K562 (cell line): ENCODE measurements at regions not wholly inside any gene's neighbourhood (a gene's known extent, or its start where the extent isn't known, plus 50 kb on each side); places are given as distances from the start of the nearest gene placed in this dataset.

Source experiments
- ATAC-seq: fragments of 200-7000 bp; cut with Tn5 transposase; 3 replicates; pipeline ENCODE4 v1.9.1; 2020; ENCODE audit warnings: moderate library complexity
- BruUV-seq: library from RNA; stranded (reverse); fragments of 400-500 nt; replicated peaks from 2 replicates; lab custom pipeline; 2021; lab: Mats Ljungman, UMichigan
- CTCF ChIA-PET: fragments of 300-600 bp; formaldehyde crosslinking; extraction: SDS; loops from one replicate; lab custom pipeline; 2021; ENCODE audit warnings: low intra/inter-chr PET ratio; lab: Yijun Ruan, JAX
- POLR2A ChIA-PET: fragments of 300-600, 350-650 bp; sonication (Branson Sonifier 250); formaldehyde crosslinking; extraction: SDS; loops from one replicate; lab custom pipeline; 2021; ENCODE audit warnings: antibody characterized with exemption, inconsistent platforms; lab: Yijun Ruan, JAX
- DNase-seq, 4 experiments: peaks; one replicate each; pipeline versions ENCODE4 v3.0.0 to v3.0.0-alpha.2; 2011 to 2018; ENCODE audit warnings: low spot score in 3 of 4, mixed read lengths in 3 of 4; ENCODE audit errors: extremely low read depth in 1 of 4
- FAIRE-seq: peaks from 2 replicates; lab custom pipeline; 2011; peaks lifted over from hg19 to GRCh38; lab: Jason Lieb, UNC
- H2AFZ ChIP-seq: 2 replicates; pipeline ENCODE4 v1.6.0; 2011; ENCODE audit warnings: low read depth, low read length, control low read depth, inconsistent platforms
- H3K27ac ChIP-seq: fragments of 200-600 bp; 3 replicates; pipeline ENCODE4 v1.8.0; 2011; ENCODE audit warnings: low read depth, mild to moderate bottlenecking, control low read depth, inconsistent platforms, low read length, moderate library complexity, mixed read lengths; ENCODE audit errors: extremely low read depth
- H3K27me3 ChIP-seq, 2 experiments: fragments of 300-600 bp in 1 of 2; 2 replicates in 1 of 2; 3 replicates in 1 of 2; pipeline versions ENCODE4 v1.6.0 to v1.8.0; 2011; ENCODE audit warnings: inconsistent platforms in 2 of 2, low read length in 2 of 2, mild to moderate bottlenecking in 1 of 2, mixed read lengths in 1 of 2, moderate library complexity in 1 of 2; ENCODE audit not compliant: control insufficient read depth in 2 of 2, insufficient read depth in 2 of 2
- H3K36me3 ChIP-seq: fragments of 300-600 bp; 3 replicates; pipeline ENCODE4 v1.8.0; 2011; ENCODE audit warnings: mild to moderate bottlenecking, low read length, inconsistent platforms; ENCODE audit not compliant: control insufficient read depth, insufficient read depth
- H3K4me1 ChIP-seq, 2 experiments: fragments of 200-600 bp in 1 of 2; replicated peaks in 1 of 2; 2 replicates in 1 of 2; 3 replicates in 1 of 2; pipeline versions ENCODE4 v1.5.1 to v1.8.0; 2011; ENCODE audit warnings: inconsistent platforms in 2 of 2, low read length in 2 of 2, mild to moderate bottlenecking in 1 of 2, mixed read lengths in 1 of 2, moderate library complexity in 1 of 2; ENCODE audit not compliant: control insufficient read depth in 2 of 2, insufficient read depth in 2 of 2
- H3K4me2 ChIP-seq: 2 replicates; pipeline ENCODE4 v1.6.1; 2011; ENCODE audit warnings: low read length, control low read depth, inconsistent platforms, mixed read lengths; ENCODE audit not compliant: insufficient read depth
- H3K4me3 ChIP-seq: fragments of 200-600 bp; sonication (generic), shearing (Covaris generic); 2 replicates; pipeline ENCODE4 v1.5.1; 2016; ENCODE audit warnings: control low read depth, inconsistent platforms
- H3K79me2 ChIP-seq: fragments of 200-600 bp; 3 replicates; pipeline ENCODE4 v1.8.0; 2011; ENCODE audit warnings: low read length, inconsistent platforms; ENCODE audit not compliant: control insufficient read depth, insufficient read depth
- H3K9ac ChIP-seq, 2 experiments: 2 replicates each; pipeline versions ENCODE4 v1.6.0 to v1.6.1; 2011; ENCODE audit warnings: low read depth in 2 of 2, low read length in 2 of 2, control low read depth in 1 of 2, inconsistent platforms in 1 of 2, mild to moderate bottlenecking in 1 of 2, mixed read lengths in 1 of 2; ENCODE audit not compliant: insufficient read depth in 1 of 2
- H3K9me1 ChIP-seq: one replicate; pipeline ENCODE4 v1.6.0; 2011; ENCODE audit warnings: inconsistent platforms, mild to moderate bottlenecking, low read length, moderate library complexity; ENCODE audit not compliant: control insufficient read depth, insufficient read depth
- H3K9me3 ChIP-seq: replicated peaks from 2 replicates; pipeline ENCODE4 v1.5.1; 2011; ENCODE audit warnings: low read depth, low read length, inconsistent platforms; ENCODE audit not compliant: control insufficient read depth, insufficient read depth
- H4K20me1 ChIP-seq: replicated peaks from 2 replicates; pipeline ENCODE4 v1.6.1; 2011; ENCODE audit warnings: low read length, inconsistent platforms, mixed read lengths; ENCODE audit not compliant: control insufficient read depth, insufficient read depth
- BMI1 ChIP-seq: fragments of 150-350 bp; IDR thresholded peaks from 2 replicates; pipeline ENCODE4 v1.6.1; 2014; ENCODE audit warnings: low read length
- CTCF ChIP-seq, 3 experiments: IDR thresholded peaks in 2 of 3; conservative IDR thresholded peaks in 1 of 3; 2 replicates each; pipeline ENCODE4 v1.5.1; 2011 to 2012; ENCODE audit warnings: low read length in 3 of 3, mild to moderate bottlenecking in 3 of 3, control low read depth in 2 of 3, improper control_type of control experiment in 1 of 3, inconsistent platforms in 1 of 3, low read depth in 1 of 3, mixed read lengths in 1 of 3, moderate library complexity in 1 of 3; ENCODE audit not compliant: insufficient read depth in 2 of 3
- NFIX ChIP-seq: fragments of 250-450 bp; sonication (Bioruptor Pico); IDR thresholded peaks from 2 replicates; pipeline ENCODE4 v1.4.0; 2020; ENCODE audit warnings: low read depth, mild to moderate bottlenecking, moderate library complexity
- NRF1 ChIP-seq, 2 experiments: fragments of 450-650 bp; IDR thresholded peaks in 1 of 2; conservative IDR thresholded peaks in 1 of 2; 2 replicates each; pipeline ENCODE4 v1.6.1; 2014; ENCODE audit warnings: mild to moderate bottlenecking in 2 of 2
- PHF8 ChIP-seq: fragments of 200-600 bp; sonication (generic); IDR thresholded peaks from 2 replicates; pipeline ENCODE4 v1.6.1; 2012; ENCODE audit warnings: mixed run types, mild to moderate bottlenecking, inconsistent platforms, low read length, moderate library complexity, borderline replicate concordance
- SFPQ ChIP-seq: fragments of 200-400 bp; formaldehyde crosslinking; IDR thresholded peaks from 2 replicates; pipeline ENCODE4 v1.6.1; 2017; ENCODE audit warnings: mild to moderate bottlenecking, low read depth, low read length, moderate library complexity
- STAT6 ChIP-seq: sonication (generic); formaldehyde crosslinking; IDR thresholded peaks from 2 replicates; pipeline ENCODE4 v1.8.1; 2023; ENCODE audit warnings: mild to moderate bottlenecking, missing genetic modification reagents
- TCF15 ChIP-seq: fragments of 250-450 bp; sonication (Bioruptor Pico); IDR thresholded peaks from 2 replicates; pipeline ENCODE4 v1.8.0; 2022; ENCODE audit warnings: moderate library complexity, mild to moderate bottlenecking, inconsistent platforms
- U2AF1 ChIP-seq: fragments of 200-400 bp; formaldehyde crosslinking; optimal IDR thresholded peaks from 2 replicates; pipeline ENCODE3; 2017; ENCODE audit warnings: mild to moderate bottlenecking, low read depth, low read length, moderate library complexity
- ZNF79 ChIP-seq: fragments of 250-450 bp; sonication (Bioruptor Pico); IDR thresholded peaks from 2 replicates; pipeline ENCODE4 v1.4.0; 2020; ENCODE audit warnings: low read depth, mild to moderate bottlenecking, moderate library complexity
- WGBS: fragments of 100-300 bp; shearing (Covaris generic); methylation state at CpG from one replicate; pipeline ENCODE4 v1.1.6; 2016; ENCODE audit warnings: low coverage, mixed read lengths; ENCODE audit not compliant: insufficient coverage; ENCODE audit errors: missing lambda C conversion rate; 5-methylcytosine and 5-hydroxymethylcytosine counted together
- in situ Hi-C: fragments of 300-500 bp; cut with MboI; formaldehyde crosslinking; loops from 4 replicates; pipeline ENCODE4 v1.15.0; 2018; ENCODE audit warnings: inconsistent platforms, mixed read lengths
- intact Hi-C: fragments of 100-400 bp; cut with micrococcal nuclease; formaldehyde crosslinking; loops from 2 replicates; pipeline ENCODE4 v1.14.2; 2022
- TF ChIP-seq, protein P1 (sequence below): sonication (generic); formaldehyde crosslinking; IDR thresholded peaks from 2 replicates; pipeline ENCODE4 v1.8.0; 2023; ENCODE audit warnings: mild to moderate bottlenecking, missing genetic modification reagents

GRCh38 chr3:115351193-115351592, 204.1 kb upstream of the ZBTB20 start:
- BruUV-seq: no TSS peak
- TF ChIP-seq ZNF79 (no peak), SFPQ (no peak), STAT6 (no peak), BMI1 (no peak), U2AF1 (no peak), NRF1 (conservative IDR thresholded peaks at IDR 0.05 in 1 of 2, IDR thresholded peaks at IDR 0.05 in 1 of 2) (no peak), NFIX (CRISPR knock-in tag) (no peak), PHF8 (no peak), TCF15 (CRISPR knock-in tag) (no peak), CTCF (IDR thresholded peaks at IDR 0.05 in 2 of 3, conservative IDR thresholded peaks at IDR 0.05 in 1 of 3; ENCODE audit: insufficient read depth in 2 of 3, low read depth in 1 of 3, low read length in 3 of 3) (no peak)
- TF ChIP-seq, protein P1, sequence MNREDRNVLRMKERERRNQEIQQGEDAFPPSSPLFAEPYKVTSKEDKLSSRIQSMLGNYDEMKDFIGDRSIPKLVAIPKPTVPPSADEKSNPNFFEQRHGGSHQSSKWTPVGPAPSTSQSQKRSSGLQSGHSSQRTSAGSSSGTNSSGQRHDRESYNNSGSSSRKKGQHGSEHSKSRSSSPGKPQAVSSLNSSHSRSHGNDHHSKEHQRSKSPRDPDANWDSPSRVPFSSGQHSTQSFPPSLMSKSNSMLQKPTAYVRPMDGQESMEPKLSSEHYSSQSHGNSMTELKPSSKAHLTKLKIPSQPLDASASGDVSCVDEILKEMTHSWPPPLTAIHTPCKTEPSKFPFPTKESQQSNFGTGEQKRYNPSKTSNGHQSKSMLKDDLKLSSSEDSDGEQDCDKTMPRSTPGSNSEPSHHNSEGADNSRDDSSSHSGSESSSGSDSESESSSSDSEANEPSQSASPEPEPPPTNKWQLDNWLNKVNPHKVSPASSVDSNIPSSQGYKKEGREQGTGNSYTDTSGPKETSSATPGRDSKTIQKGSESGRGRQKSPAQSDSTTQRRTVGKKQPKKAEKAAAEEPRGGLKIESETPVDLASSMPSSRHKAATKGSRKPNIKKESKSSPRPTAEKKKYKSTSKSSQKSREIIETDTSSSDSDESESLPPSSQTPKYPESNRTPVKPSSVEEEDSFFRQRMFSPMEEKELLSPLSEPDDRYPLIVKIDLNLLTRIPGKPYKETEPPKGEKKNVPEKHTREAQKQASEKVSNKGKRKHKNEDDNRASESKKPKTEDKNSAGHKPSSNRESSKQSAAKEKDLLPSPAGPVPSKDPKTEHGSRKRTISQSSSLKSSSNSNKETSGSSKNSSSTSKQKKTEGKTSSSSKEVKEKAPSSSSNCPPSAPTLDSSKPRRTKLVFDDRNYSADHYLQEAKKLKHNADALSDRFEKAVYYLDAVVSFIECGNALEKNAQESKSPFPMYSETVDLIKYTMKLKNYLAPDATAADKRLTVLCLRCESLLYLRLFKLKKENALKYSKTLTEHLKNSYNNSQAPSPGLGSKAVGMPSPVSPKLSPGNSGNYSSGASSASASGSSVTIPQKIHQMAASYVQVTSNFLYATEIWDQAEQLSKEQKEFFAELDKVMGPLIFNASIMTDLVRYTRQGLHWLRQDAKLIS: no peak

More at GRCh38 chr3:115351193-115351592, 204.1 kb upstream of the ZBTB20 start:
- in situ Hi-C loops: no loop called here
- intact Hi-C loops: no loop called here
- Histone ChIP-seq H3K4me2 (no peak overlapping the region), H3K27ac (no peak overlapping the region), H4K20me1 (no peaks in the 10 kb centered on the region), H3K4me1 (no peaks in the 10 kb centered on the region), H3K9ac (no peak overlapping the region), H3K9me1 (no peaks in the 10 kb centered on the region), H3K4me3 (no peak overlapping the region), H3K9me3 (no peaks in the 10 kb centered on the region), H3K27me3 (no peaks in the 10 kb centered on the region), H3K36me3 (no peaks in the 10 kb centered on the region), H2AFZ (no peak overlapping the region), H3K79me2 (no peaks in the 10 kb centered on the region)
- ChIA-PET POLR2A (no interaction called here), CTCF (no interaction called here)
- no peak for DNase-seq
- no peak for FAIRE-seq
- 6% methylated on average over 4 of the region's 4 CpGs for WGBS
- ATAC-seq: no peak
